GM12864 (cell line): ENCODE measurements at regions not wholly inside any gene's neighbourhood (a gene's known extent, or its start where the extent isn't known, plus 50 kb on each side); places are given as distances from the start of the nearest gene placed in this dataset.

Experiments
- DNase-seq: peaks from one replicate; pipeline ENCODE4 v3.0.0-alpha.2; 2011; ENCODE audit warnings: low read depth
- H3K4me3 ChIP-seq: 2 replicates; pipeline ENCODE4 v1.5.1; 2011; ENCODE audit warnings: mild to moderate bottlenecking, low read depth, low read length, control low read depth
- TF ChIP-seq, protein P1 (sequence below): IDR thresholded peaks from 2 replicates; pipeline ENCODE4 v1.5.1; 2011; ENCODE audit warnings: low read depth, mild to moderate bottlenecking, moderate library complexity, low read length, control low read depth, inconsistent platforms; ENCODE audit errors: missing control alignments

DNA sequence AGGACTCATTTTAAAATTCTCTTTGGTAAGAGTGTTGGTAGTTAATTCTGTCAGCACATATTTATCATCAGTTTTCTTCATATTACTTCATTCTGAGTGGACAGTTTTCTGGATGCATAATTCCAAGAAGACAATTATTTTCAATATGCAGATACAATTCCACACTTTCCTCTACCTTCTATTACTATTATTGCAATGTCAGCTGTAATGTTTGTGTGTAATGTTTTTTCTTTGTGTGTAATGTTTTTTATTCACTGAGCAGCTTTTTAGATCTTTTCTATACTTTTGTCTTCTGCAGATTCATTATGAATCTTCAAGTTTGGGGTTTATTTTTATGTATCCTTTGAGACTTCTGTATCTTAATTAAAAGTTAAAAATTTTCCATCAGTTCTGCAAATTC lies 264.0 kb upstream of the VRK2 start:
- H3K4me3 ChIP-seq: no peak overlapping the region
- no peak for DNase-seq
- TF ChIP-seq, protein P1, sequence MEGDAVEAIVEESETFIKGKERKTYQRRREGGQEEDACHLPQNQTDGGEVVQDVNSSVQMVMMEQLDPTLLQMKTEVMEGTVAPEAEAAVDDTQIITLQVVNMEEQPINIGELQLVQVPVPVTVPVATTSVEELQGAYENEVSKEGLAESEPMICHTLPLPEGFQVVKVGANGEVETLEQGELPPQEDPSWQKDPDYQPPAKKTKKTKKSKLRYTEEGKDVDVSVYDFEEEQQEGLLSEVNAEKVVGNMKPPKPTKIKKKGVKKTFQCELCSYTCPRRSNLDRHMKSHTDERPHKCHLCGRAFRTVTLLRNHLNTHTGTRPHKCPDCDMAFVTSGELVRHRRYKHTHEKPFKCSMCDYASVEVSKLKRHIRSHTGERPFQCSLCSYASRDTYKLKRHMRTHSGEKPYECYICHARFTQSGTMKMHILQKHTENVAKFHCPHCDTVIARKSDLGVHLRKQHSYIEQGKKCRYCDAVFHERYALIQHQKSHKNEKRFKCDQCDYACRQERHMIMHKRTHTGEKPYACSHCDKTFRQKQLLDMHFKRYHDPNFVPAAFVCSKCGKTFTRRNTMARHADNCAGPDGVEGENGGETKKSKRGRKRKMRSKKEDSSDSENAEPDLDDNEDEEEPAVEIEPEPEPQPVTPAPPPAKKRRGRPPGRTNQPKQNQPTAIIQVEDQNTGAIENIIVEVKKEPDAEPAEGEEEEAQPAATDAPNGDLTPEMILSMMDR: no peak

DNA sequence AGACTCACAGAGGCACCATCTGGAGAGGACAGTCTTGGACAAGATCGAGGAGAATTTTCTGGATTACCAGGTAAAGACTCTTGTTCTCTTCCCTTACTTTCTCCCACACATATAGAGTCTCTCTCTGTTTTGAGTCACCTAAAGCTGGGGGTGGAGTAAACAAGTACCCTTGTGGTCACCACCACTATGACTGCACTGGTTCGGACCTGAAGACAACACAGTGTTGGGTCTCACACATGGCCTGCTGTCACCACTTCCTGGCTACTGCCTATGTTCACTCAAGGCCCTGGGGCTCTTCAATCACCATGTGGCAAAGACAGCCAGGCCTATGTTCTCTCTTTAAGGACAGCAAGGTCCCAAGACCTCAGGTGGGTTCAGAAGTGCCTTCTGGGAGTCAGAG lies 253.3 kb upstream of the VRK2 start:
- DNase-seq: no peak
- no peak overlapping the region for H3K4me3 ChIP-seq
- TF ChIP-seq, protein P1: no peak

DNA sequence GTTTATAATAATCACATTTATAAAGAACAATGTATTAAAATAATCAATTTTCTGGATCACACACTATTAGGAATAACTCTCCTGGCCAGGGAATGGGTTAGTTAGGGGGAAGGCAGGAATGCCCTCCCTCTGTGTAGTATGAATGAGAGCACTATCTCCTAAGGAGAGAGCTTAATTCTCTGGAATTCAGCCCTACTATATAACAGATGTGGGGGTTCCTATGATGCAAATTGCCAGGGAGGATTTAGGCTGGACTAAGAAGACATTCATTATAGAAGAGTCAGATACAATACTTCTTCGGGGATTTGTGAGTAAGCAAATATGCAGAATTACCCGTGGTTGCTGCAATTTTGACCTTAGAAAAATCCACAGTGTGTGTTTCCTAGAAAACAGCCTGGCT lies 250.1 kb upstream of the VRK2 start:
- TF ChIP-seq, protein P1: no peak
- H3K4me3 ChIP-seq: no peak overlapping the region
- no peak for DNase-seq

DNA sequence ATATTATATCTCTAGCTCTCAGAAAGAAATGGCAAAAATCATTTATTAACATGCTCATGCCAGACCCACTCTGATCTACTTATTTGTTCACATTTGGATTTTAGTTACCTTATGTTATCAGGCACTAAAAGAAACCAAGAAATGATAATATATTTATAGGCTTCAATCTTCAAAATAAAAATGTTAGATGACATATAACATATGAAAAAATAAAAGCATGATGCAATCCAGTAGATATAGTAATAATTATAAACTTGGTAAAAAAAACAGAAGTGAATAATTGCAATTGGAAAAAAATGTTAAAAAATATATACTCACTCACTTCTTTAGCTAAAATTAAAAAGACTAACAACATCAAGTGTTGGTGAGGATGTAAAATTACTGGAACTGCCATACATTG lies 248.3 kb upstream of the VRK2 start:
- DNase-seq: no peak
- H3K4me3 ChIP-seq: no peak overlapping the region
- TF ChIP-seq, protein P1: no peak

DNA sequence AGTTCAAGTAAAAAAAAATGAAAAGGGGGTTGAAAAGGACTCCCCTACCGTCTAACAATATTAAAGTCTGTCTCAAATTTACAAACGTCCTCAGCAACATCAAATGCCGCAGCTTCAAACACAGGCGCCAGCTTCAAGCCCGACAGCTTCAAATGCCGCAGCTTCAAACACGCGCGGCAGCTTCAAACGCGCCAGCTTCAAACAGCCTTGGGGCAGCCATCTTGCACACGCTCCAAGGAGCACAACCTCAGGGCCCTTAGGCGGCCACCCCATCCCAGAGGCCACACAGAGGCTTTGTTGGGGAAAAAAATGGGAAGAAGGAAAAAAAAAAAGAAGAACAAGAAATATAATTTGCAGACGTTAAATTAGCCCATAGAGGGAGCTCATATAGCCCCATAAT lies 244.4 kb upstream of the VRK2 start:
- no peak overlapping the region for H3K4me3 ChIP-seq
- TF ChIP-seq, protein P1: no peak
- no peak for DNase-seq

DNA sequence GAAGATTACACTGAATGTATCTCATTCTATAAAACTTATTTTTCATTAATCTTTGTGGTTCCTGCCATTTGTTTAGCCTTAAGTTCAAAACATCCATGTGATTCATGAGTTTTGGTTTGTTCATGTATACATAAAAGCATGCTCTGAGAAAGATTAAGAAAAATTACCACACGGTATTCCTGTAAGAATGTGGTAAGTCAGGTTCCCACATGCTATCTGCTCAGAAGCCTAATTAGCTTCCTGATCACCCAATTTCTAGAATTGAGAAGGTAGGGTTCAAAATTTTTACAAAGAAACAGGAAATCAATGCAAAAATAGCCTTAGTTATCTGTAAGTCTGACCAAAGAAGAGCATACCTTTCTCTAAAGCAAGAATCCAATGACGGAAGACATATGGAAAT lies 241.6 kb upstream of the VRK2 start:
- TF ChIP-seq, protein P1: no peak
- H3K4me3 ChIP-seq: no peak overlapping the region
- DNase-seq: no peak

DNA sequence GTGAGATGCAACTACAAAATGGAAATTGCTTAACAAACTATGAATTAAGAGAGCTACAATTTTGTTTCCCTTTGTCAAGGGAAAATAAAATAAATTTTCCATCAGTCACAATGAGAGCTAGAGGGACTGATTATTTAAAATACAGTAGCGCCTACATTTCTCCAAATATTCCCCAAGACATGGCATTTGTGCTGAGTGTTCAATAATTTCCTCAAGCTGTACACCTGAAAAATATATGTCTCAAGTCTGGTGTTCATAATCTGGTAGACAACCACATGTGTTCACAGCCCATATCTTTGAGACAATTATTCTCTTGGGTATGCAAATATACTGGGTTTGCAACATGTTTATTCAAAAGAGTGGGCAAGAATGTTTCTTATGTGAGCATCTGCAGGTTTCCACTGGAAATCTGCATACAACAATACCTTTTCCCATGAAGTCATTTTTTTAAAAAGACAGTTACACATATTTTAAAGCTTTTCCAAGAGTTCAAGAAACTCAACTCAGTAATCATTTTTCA lies 240.1 kb upstream of the VRK2 start:
- DNase-seq: no peak
- no peak overlapping the region for H3K4me3 ChIP-seq
- TF ChIP-seq, protein P1: no peak
